DOHH2 (cell line): ENCODE measurements at regions not wholly inside any gene's neighbourhood (a gene's known extent, or its start where the extent isn't known, plus 50 kb on each side); places are given as distances from the start of the nearest gene placed in this dataset.

Source experiments
- CTCF ChIP-seq: fragments of 200-600 bp; sonication (generic); IDR thresholded peaks from one replicate; pipeline ENCODE4 v1.5.1; 2014; ENCODE audit warnings: antibody characterized with exemption, mild to moderate bottlenecking, low read depth, low read length; ENCODE audit not compliant: poor library complexity, severe bottlenecking
- EZH2phosphoT487 ChIP-seq: fragments of 200-600 bp; sonication (generic); IDR thresholded peaks from 2 replicates; pipeline ENCODE4 v1.6.1; 2017; ENCODE audit warnings: borderline replicate concordance, mild to moderate bottlenecking, antibody characterized with exemption, low read length, moderate library complexity, mixed read lengths

GRCh38 chr14:41051801-41052200 lies 554.9 kb upstream of the LRFN5 start:
- TF ChIP-seq CTCF: no peak
- TF ChIP-seq EZH2phosphoT487: no peak
